SK-N-SH (cell line): ENCODE measurements at regions not wholly inside any gene's neighbourhood (a gene's known extent, or its start where the extent isn't known, plus 50 kb on each side); places are given as distances from the start of the nearest gene placed in this dataset.

Experiments used
- CTCF ChIA-PET: fragments of 300-600, 350-600 bp; formaldehyde crosslinking; extraction: SDS; loops from one replicate; lab custom pipeline; 2021; lab: Yijun Ruan, JAX
- POLR2A ChIA-PET: fragments of 350-600 bp; sonication (Branson Sonifier 250); formaldehyde crosslinking; extraction: SDS; loops from one replicate; lab custom pipeline; 2020; ENCODE audit warnings: antibody characterized with exemption, inconsistent platforms; lab: Yijun Ruan, JAX
- DNase-seq: peaks from one replicate; pipeline ENCODE4 v3.0.0; 2012
- H2AFZ ChIP-seq: fragments of 200-600 bp; sonication (generic); 2 replicates; pipeline ENCODE4 v1.8.1; 2016; ENCODE audit warnings: antibody characterized with exemption, mild to moderate bottlenecking, low read depth
- H3F3A ChIP-seq: fragments of 200-600 bp; sonication (generic); replicated peaks from 2 replicates; pipeline ENCODE3; 2016; ENCODE audit warnings: antibody characterized with exemption, mild to moderate bottlenecking; ENCODE audit not compliant: insufficient read depth
- H3K27ac ChIP-seq, 2 experiments: fragments of 200-500 bp in 1 of 2; fragments of 200-600 bp in 1 of 2; sonication (Bioruptor generic) in 1 of 2; sonication (generic), shearing (Covaris generic) in 1 of 2; 2 replicates each; pipeline versions ENCODE4 v1.5.1 to v1.6.1; 2014 to 2016; ENCODE audit warnings: low read depth in 2 of 2, inconsistent platforms in 1 of 2, low read length in 1 of 2, mild to moderate bottlenecking in 1 of 2, mixed read lengths in 1 of 2
- H3K27me3 ChIP-seq: fragments of 200-600 bp; sonication (generic), shearing (Covaris generic); 2 replicates; pipeline ENCODE4 v1.6.1; 2016; ENCODE audit warnings: mixed run types; ENCODE audit not compliant: insufficient read depth
- H3K36me3 ChIP-seq, 2 experiments: fragments of 200-500 bp in 1 of 2; fragments of 200-600 bp in 1 of 2; sonication (Bioruptor generic) in 1 of 2; sonication (generic) in 1 of 2; replicated peaks in 1 of 2; 2 replicates each; pipeline versions ENCODE3 to v1.5.1; 2014 to 2016; ENCODE audit warnings: low read length in 1 of 2, mild to moderate bottlenecking in 1 of 2; ENCODE audit not compliant: insufficient read depth in 2 of 2, control insufficient read depth in 1 of 2
- H3K4me1 ChIP-seq, 2 experiments: fragments of 200-500 bp in 1 of 2; fragments of 200-600 bp in 1 of 2; sonication (Bioruptor generic) in 1 of 2; sonication (generic), shearing (Covaris generic) in 1 of 2; 2 replicates each; pipeline versions ENCODE4 v1.5.1 to v1.6.1; 2014 to 2016; ENCODE audit warnings: low read depth in 1 of 2, low read length in 1 of 2, mixed run types in 1 of 2; ENCODE audit not compliant: insufficient read depth in 2 of 2, control insufficient read depth in 1 of 2
- H3K4me2 ChIP-seq: fragments of 200-600 bp; sonication (generic), shearing (Covaris generic); 2 replicates; pipeline ENCODE4 v1.6.1; 2017; ENCODE audit warnings: mixed run types
- H3K4me3 ChIP-seq, 2 experiments: fragments of 200-500 bp in 1 of 2; fragments of 200-600 bp in 1 of 2; sonication (Bioruptor generic) in 1 of 2; sonication (generic), shearing (Covaris generic) in 1 of 2; 2 replicates each; pipeline versions ENCODE4 v1.5.1 to v1.8.1; 2014 to 2016; ENCODE audit warnings: low read depth in 2 of 2, inconsistent platforms in 1 of 2, low read length in 1 of 2, mild to moderate bottlenecking in 1 of 2, mixed read lengths in 1 of 2, moderate library complexity in 1 of 2
- H3K79me2 ChIP-seq: fragments of 200-600 bp; sonication (generic); 2 replicates; pipeline ENCODE4 v1.8.1; 2017; ENCODE audit warnings: mild to moderate bottlenecking; ENCODE audit not compliant: insufficient read depth
- H3K9ac ChIP-seq: fragments of 200-600 bp; sonication (generic); 2 replicates; pipeline ENCODE4 v1.6.1; 2017; ENCODE audit warnings: mixed run types
- H3K9me2 ChIP-seq: fragments of 200-600 bp; sonication (generic); 2 replicates; pipeline ENCODE4 v1.6.1; 2017; ENCODE audit warnings: mixed run types
- H3K9me3 ChIP-seq: fragments of 200-600 bp; sonication (generic); 2 replicates; pipeline ENCODE4 v1.6.1; 2017; ENCODE audit warnings: mixed run types, mild to moderate bottlenecking, moderate library complexity
- H4K20me1 ChIP-seq: fragments of 200-600 bp; sonication (generic); 2 replicates; pipeline ENCODE4 v1.6.1; 2017; ENCODE audit warnings: mild to moderate bottlenecking, mixed run types; ENCODE audit not compliant: insufficient read depth
- CHD2 ChIP-seq: fragments of 150-350 bp; IDR thresholded peaks from 2 replicates; pipeline ENCODE4 v1.6.1; 2018; ENCODE audit warnings: low read length; ENCODE audit not compliant: partially characterized antibody
- CTCF ChIP-seq: fragments of 200-600 bp; sonication (generic); IDR thresholded peaks from 2 replicates; pipeline ENCODE4 v1.6.1; 2017; ENCODE audit warnings: antibody characterized with exemption, mild to moderate bottlenecking, moderate library complexity
- ELF1 ChIP-seq: IDR thresholded peaks from 2 replicates; pipeline ENCODE4 v1.4.0; 2012
- EP300 ChIP-seq, 2 experiments: IDR thresholded peaks; 2 replicates each; pipeline versions ENCODE4 v1.4.0 to v1.6.1; 2012; ENCODE audit warnings: borderline replicate concordance in 1 of 2, low read depth in 1 of 2, low read length in 1 of 2
- FOXJ3 ChIP-seq: sonication (generic); formaldehyde crosslinking; IDR thresholded peaks from 2 replicates; pipeline ENCODE4 v1.5.1; 2020; ENCODE audit warnings: mild to moderate bottlenecking, missing genetic modification reagents
- FOXM1 ChIP-seq: IDR thresholded peaks from 2 replicates; pipeline ENCODE4 v1.4.0; 2012; ENCODE audit warnings: low read depth, mild to moderate bottlenecking
- GABPA ChIP-seq: IDR thresholded peaks from 2 replicates; pipeline ENCODE4 v1.4.0; 2012; ENCODE audit warnings: low read depth, mild to moderate bottlenecking
- GATA2 ChIP-seq: sonication (generic); formaldehyde crosslinking; IDR thresholded peaks from 2 replicates; pipeline ENCODE4 v1.5.0; 2020; ENCODE audit warnings: mild to moderate bottlenecking, missing genetic modification reagents
- IRF3 ChIP-seq: fragments of 150-350 bp; IDR thresholded peaks from 2 replicates; pipeline ENCODE4 v1.6.1; 2016; ENCODE audit warnings: mild to moderate bottlenecking, low read depth, low read length
- MXI1 ChIP-seq: IDR thresholded peaks from 2 replicates; pipeline ENCODE4 v1.6.1; 2012; ENCODE audit warnings: mild to moderate bottlenecking, low read depth, low read length, improper control_type of control experiment
- NFIC ChIP-seq: IDR thresholded peaks from 2 replicates; pipeline ENCODE4 v1.4.0; 2012; ENCODE audit warnings: borderline replicate concordance
- POLR2AphosphoS5 ChIP-seq: IDR thresholded peaks from 2 replicates; pipeline ENCODE4 v1.6.1; 2012; ENCODE audit warnings: low read depth, low read length
- SIN3A ChIP-seq: IDR thresholded peaks from 2 replicates; pipeline ENCODE4 v1.6.1; 2012; ENCODE audit warnings: low read depth, mild to moderate bottlenecking, low read length, moderate library complexity, borderline replicate concordance
- TAF1 ChIP-seq: IDR thresholded peaks from 2 replicates; pipeline ENCODE4 v1.6.1; 2012; ENCODE audit warnings: low read depth, mild to moderate bottlenecking, low read length, moderate library complexity, borderline replicate concordance
- TEAD4 ChIP-seq: IDR thresholded peaks from 2 replicates; pipeline ENCODE4 v1.4.0; 2012; ENCODE audit warnings: mild to moderate bottlenecking, borderline replicate concordance; ENCODE audit not compliant: insufficient read depth
- USF2 ChIP-seq: fragments of 150-350 bp; IDR thresholded peaks from 2 replicates; pipeline ENCODE4 v1.6.1; 2017; ENCODE audit warnings: antibody characterized with exemption, low read length, low read depth, borderline replicate concordance
- WGBS: methylation state at CpG from one replicate; pipeline ENCODE4 v1.1.6; 2017; ENCODE audit warnings: low lambda C conversion rate; 5-methylcytosine and 5-hydroxymethylcytosine counted together

GRCh38 chr16:81168406-81168805 is 70.1 kb upstream of the BCO1 start:
- Histone ChIP-seq H4K20me1 (no peaks in the 10 kb centered on the region), H3K27ac (no peak overlapping the region), H3K9me3 (no peaks in the 10 kb centered on the region), H3K4me1 (no peaks in the 10 kb centered on the region; a peak in 1 of 4 replicates), H3K4me2 (no peak overlapping the region), H3K27me3 (no peaks in the 10 kb centered on the region), H3K9me2 (no peaks in the 10 kb centered on the region), H3K79me2 (no peaks in the 10 kb centered on the region), H3K9ac (no peak overlapping the region), H3K36me3 (no peaks in the 10 kb centered on the region), H3K4me3 (no peak overlapping the region), H3F3A (no peaks in the 10 kb centered on the region), H2AFZ (no peak overlapping the region)
- no peak for TF ChIP-seq GABPA
- TF ChIP-seq CHD2 = no peak
- no peak for TF ChIP-seq GATA2 (CRISPR knock-in tag)
- TF ChIP-seq FOXM1 = no peak
- TF ChIP-seq TAF1 = no peak
- no peak for TF ChIP-seq MXI1
- TF ChIP-seq FOXJ3 (CRISPR knock-in tag) = no peak
- TF ChIP-seq SIN3A = no peak
- TF ChIP-seq ELF1 = no peak
- TF ChIP-seq CTCF = no peak
- no peak for TF ChIP-seq NFIC
- TF ChIP-seq USF2 = no peak
- no peak for TF ChIP-seq IRF3
- TF ChIP-seq EP300 (IDR thresholded peaks at IDR 0.05; ENCODE audit: borderline replicate concordance in 1 of 2, low read depth in 1 of 2, low read length in 1 of 2) = no peak
- TF ChIP-seq TEAD4 = no peak
- no peak for TF ChIP-seq POLR2AphosphoS5
- ChIA-PET POLR2A (no interaction called here), CTCF (interaction anchor here (0.8 kb wide), 1 partner anchor 36 kb away, joined by 3 read pairs; no protein-coding TSS in a partner anchor)
- WGBS = 32% methylated on average over 1 of the region's 1 CpG
- no peak for DNase-seq
